Immature natural killer cell (primary cell): ENCODE measurements at regions not wholly inside any gene's neighbourhood (a gene's known extent, or its start where the extent isn't known, plus 50 kb on each side); places are given as distances from the start of the nearest gene placed in this dataset.
A peak's percentile ranks its signal among the peaks of the same experiment; 100 is the strongest.

Experiments used
- DNase-seq, 3 donors: peaks; one replicate each; pipeline ENCODE4 v3.0.0; 2022; ENCODE audit warnings: mixed read lengths in 1 of 3
- H3K27ac Mint-ChIP-seq, 6 donors: one replicate each; pipeline ENCODE4 v1.8.0; 2020; ENCODE audit warnings: mixed read lengths in 6 of 6, mild to moderate bottlenecking in 5 of 6, inconsistent platforms in 4 of 6, moderate library complexity in 3 of 6
- H3K27me3 Mint-ChIP-seq, 3 donors: one replicate each; pipeline ENCODE4 v1.8.0; 2020 to 2021; ENCODE audit warnings: low read depth in 3 of 3, mild to moderate bottlenecking in 3 of 3, mixed read lengths in 3 of 3, moderate library complexity in 3 of 3, inconsistent platforms in 1 of 3
- H3K36me3 Mint-ChIP-seq, 3 donors: one replicate each; pipeline ENCODE4 v1.8.0; 2020; ENCODE audit warnings: mixed read lengths in 3 of 3, inconsistent platforms in 2 of 3, mild to moderate bottlenecking in 2 of 3
- H3K4me1 Mint-ChIP-seq, 2 donors: one replicate each; pipeline ENCODE4 v1.8.0; 2020; ENCODE audit warnings: inconsistent platforms in 2 of 2, mild to moderate bottlenecking in 2 of 2, mixed read lengths in 2 of 2, moderate library complexity in 1 of 2
- H3K4me3 Mint-ChIP-seq, 5 donors: one replicate each; pipeline ENCODE4 v1.8.0; 2020; ENCODE audit warnings: mild to moderate bottlenecking in 5 of 5, mixed read lengths in 5 of 5, inconsistent platforms in 3 of 5, moderate library complexity in 3 of 5
- H3K9me3 Mint-ChIP-seq, 6 donors: one replicate each; pipeline ENCODE4 v1.8.0; 2020; ENCODE audit warnings: mild to moderate bottlenecking in 6 of 6, mixed read lengths in 6 of 6, inconsistent platforms in 4 of 6, moderate library complexity in 3 of 6

GRCh38 chr5:148921350-148921749 is 94.9 kb downstream of the ADRB2 start:
- DNase-seq = no peak
- H3K27me3 Mint-ChIP-seq = peaks cover 2 to 4% (median 3%) of the 10 kb centered on the region in 3 donors
- peaks cover 1 to 4% of the 10 kb centered on the region in 2 donors for H3K4me1 Mint-ChIP-seq
- no peak overlapping the region for H3K4me3 Mint-ChIP-seq
- peak overlapping the region in 1 of 6 donors; percentile 83 for H3K27ac Mint-ChIP-seq
- H3K36me3 Mint-ChIP-seq = peaks cover 0 to 4% (median 0%) of the 10 kb centered on the region in 3 donors
- H3K9me3 Mint-ChIP-seq = no peaks in the 10 kb centered on the region

DNA sequence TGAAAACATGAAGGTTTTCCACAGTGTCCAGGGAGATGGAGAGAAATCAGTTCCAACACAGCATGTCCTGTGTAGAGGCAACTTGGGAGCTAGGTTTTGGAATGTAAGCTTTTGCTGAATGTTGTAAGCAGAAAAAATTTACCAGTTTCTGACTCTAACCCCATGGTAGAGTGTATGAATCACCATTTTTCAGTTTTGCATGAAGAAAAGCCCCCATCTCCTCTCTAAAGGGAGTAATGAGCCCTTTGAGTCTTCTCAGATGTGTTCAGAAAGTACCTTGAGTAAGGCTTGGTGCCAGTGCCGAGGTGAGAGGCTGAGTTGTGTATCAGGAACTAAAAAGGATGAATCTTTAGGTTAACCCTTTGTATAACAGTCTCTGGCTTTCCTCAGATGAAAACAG is 96.2 kb downstream of the ADRB2 start:
- peaks cover 2 to 4% (median 3%) of the 10 kb centered on the region in 3 donors for H3K27me3 Mint-ChIP-seq
- H3K4me1 Mint-ChIP-seq = peaks cover 1 to 4% of the 10 kb centered on the region in 2 donors
- no peaks in the 10 kb centered on the region for H3K9me3 Mint-ChIP-seq
- no peak overlapping the region for H3K4me3 Mint-ChIP-seq
- H3K36me3 Mint-ChIP-seq = peaks cover 0 to 4% (median under 1%) of the 10 kb centered on the region in 3 donors
- H3K27ac Mint-ChIP-seq = no peak overlapping the region
- no peak for DNase-seq

- peaks cover 1 to 4% of the 10 kb centered on the region in 2 donors for H3K4me1 Mint-ChIP-seq
- no peak for DNase-seq
- peaks cover 2 to 4% (median 3%) of the 10 kb centered on the region in 3 donors for H3K27me3 Mint-ChIP-seq
- no peaks in the 10 kb centered on the region for H3K9me3 Mint-ChIP-seq
- H3K27ac Mint-ChIP-seq = no peak overlapping the region
- H3K36me3 Mint-ChIP-seq = peaks cover 0 to 4% (median 0%) of the 10 kb centered on the region in 3 donors
- no peak overlapping the region for H3K4me3 Mint-ChIP-seq
These were observed 96.6 kb downstream of the ADRB2 start for GRCh38 chr5:148923023-148923422.

- no peak for DNase-seq
- Mint-ChIP-seq H3K27me3 (peaks cover 0 to 4% (median 0%) of the 10 kb centered on the region in 3 donors), H3K4me1 (peaks cover 1 to 4% of the 10 kb centered on the region in 2 donors), H3K9me3 (no peaks in the 10 kb centered on the region), H3K4me3 (no peak overlapping the region), H3K36me3 (peaks cover 0 to 4% (median 0%) of the 10 kb centered on the region in 3 donors), H3K27ac (no peak overlapping the region)
These were observed 98.4 kb downstream of the ADRB2 start for GRCh38 chr5:148924817-148925216.

GRCh38 chr5:148926207-148926606 is 99.8 kb downstream of the ADRB2 start:
- Mint-ChIP-seq H3K36me3 (peaks cover 0 to 4% (median 0%) of the 10 kb centered on the region in 3 donors), H3K4me3 (no peak overlapping the region), H3K4me1 (peaks cover 0 to 1% of the 10 kb centered on the region in 2 donors), H3K9me3 (no peaks in the 10 kb centered on the region), H3K27me3 (peaks cover 0 to 2% (median 0%) of the 10 kb centered on the region in 3 donors), H3K27ac (no peak overlapping the region)
- no peak for DNase-seq

DNA sequence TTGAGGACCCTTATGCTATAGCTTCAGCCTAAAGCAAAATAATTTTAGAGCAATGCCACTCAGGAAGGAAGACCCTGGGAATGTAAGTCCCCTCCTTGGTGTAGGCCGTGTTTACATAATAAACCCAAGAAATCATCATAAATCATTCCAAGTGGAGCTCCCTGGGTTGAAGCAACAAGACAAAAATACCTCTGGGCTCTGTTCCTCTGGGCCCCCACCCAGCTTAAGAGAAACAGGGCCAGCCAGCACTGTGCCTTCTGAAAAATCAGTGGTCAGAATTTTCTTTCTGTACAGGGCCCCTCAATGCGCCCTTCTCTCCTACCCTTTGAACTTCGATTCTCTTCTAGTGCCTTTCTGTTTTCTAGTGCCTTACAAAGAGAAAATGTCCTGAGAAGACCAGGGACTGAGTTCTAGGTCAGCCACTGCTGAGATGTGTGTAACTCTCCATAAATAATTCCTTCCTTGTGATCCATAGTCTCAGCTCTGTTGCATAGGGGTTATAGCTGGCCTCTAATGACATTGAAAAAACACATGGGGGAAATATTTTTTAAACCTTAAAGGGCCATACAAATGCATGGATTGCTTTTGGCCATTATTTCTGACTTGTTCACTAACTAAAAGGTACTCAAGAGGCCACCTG is 101.0 kb downstream of the ADRB2 start:
- Mint-ChIP-seq H3K9me3 (no peaks in the 10 kb centered on the region), H3K4me1 (no peaks in the 10 kb centered on the region), H3K27ac (no peak overlapping the region), H3K27me3 (no peaks in the 10 kb centered on the region), H3K4me3 (no peak overlapping the region), H3K36me3 (peaks cover 0 to 4% (median 0%) of the 10 kb centered on the region in 3 donors)
- DNase-seq = no peak

GRCh38 chr5:148928141-148928540 is 101.7 kb downstream of the ADRB2 start:
- Mint-ChIP-seq H3K36me3 (peaks cover 0 to 4% (median 0%) of the 10 kb centered on the region in 3 donors), H3K27ac (no peak overlapping the region), H3K4me3 (no peak overlapping the region), H3K9me3 (no peaks in the 10 kb centered on the region), H3K4me1 (no peaks in the 10 kb centered on the region), H3K27me3 (peaks cover 0 to 2% (median 0%) of the 10 kb centered on the region in 3 donors)
- DNase-seq = no peak

GRCh38 chr5:148931453-148932057 is 105.1 kb downstream of the ADRB2 start:
- peaks cover 0 to 9% (median 0%) of the 10 kb centered on the region in 3 donors for H3K36me3 Mint-ChIP-seq
- peaks cover 0 to 2% (median 0%) of the 10 kb centered on the region in 3 donors for H3K27me3 Mint-ChIP-seq
- H3K9me3 Mint-ChIP-seq = no peaks in the 10 kb centered on the region
- no peak for DNase-seq
- H3K4me3 Mint-ChIP-seq = no peak overlapping the region
- no peaks in the 10 kb centered on the region for H3K4me1 Mint-ChIP-seq
- peak overlapping the region in 1 of 6 donors; percentile 22 for H3K27ac Mint-ChIP-seq

DNA sequence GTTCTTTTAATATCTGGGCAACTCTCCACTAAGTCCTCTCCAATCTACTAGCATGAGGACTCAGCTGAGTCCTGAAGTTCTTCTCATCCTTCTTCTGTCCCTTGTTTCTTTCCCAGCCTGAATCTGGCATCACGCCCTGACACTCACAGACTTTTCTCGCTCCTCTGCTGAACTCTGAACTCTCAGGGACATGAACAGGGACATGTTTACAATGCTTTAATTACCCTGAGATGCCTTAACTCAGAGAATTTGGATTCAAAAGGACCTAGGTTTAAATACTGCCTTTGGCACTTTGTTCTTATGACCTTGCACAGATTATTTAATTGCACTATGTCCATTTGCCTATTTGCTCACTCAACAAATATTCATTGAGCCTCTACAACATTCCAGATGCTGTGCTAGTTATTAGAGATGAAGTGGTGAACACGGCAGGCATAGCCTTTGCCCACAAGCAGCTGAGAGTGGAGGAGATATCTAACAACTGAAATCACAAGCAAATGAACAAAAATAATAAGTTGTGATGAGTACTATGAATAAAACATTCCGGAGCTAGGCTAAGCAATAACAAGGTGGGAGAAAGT is 106.0 kb downstream of the ADRB2 start:
- Mint-ChIP-seq H3K4me3 (no peak overlapping the region), H3K9me3 (no peaks in the 10 kb centered on the region), H3K27me3 (peaks cover 0 to 2% (median 0%) of the 10 kb centered on the region in 3 donors), H3K27ac (peak overlapping the region in 1 of 6 donors; percentile 4), H3K36me3 (peaks cover 0 to 6% (median 0%) of the 10 kb centered on the region in 3 donors), H3K4me1 (no peaks in the 10 kb centered on the region)
- no peak for DNase-seq

DNA sequence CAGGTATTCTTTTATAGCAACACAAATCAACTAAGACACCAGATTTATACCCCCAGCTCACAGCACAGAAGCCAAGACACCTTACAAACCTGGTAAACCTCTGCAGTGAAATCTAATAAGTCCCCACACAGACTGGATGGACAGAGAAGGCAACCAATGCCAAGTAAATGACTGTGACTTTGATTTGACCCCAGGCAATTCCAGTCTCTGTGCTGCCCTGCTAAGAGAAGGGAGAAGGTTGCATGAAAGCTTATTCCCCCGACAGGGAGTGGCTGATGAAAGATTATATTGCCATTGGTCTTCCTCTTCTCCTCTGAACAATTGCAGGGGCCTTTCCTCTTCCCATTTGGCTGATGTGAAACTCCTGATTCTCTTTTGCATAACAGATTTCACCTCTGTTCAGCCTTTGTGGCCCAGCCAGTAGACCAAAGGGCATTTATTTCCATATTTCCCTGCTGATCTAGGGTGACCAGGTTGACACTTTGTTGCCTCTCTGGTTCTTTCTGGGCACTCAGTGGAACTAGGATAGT is 107.6 kb downstream of the ADRB2 start:
- H3K27me3 Mint-ChIP-seq = peaks cover 2 to 3% (median 2%) of the 10 kb centered on the region in 3 donors
- H3K4me1 Mint-ChIP-seq = no peaks in the 10 kb centered on the region
- H3K4me3 Mint-ChIP-seq = no peak overlapping the region
- no peak overlapping the region for H3K27ac Mint-ChIP-seq
- H3K36me3 Mint-ChIP-seq = peaks cover 0 to 6% (median 0%) of the 10 kb centered on the region in 3 donors
- no peak for DNase-seq
- H3K9me3 Mint-ChIP-seq = no peaks in the 10 kb centered on the region

GRCh38 chr5:148934895-148935400 is 108.5 kb downstream of the ADRB2 start:
- Mint-ChIP-seq H3K9me3 (no peaks in the 10 kb centered on the region), H3K36me3 (peaks cover 0 to 6% (median 0%) of the 10 kb centered on the region in 3 donors), H3K4me3 (no peak overlapping the region), H3K4me1 (no peaks in the 10 kb centered on the region), H3K27me3 (peaks cover 2 to 3% (median 2%) of the 10 kb centered on the region in 3 donors), H3K27ac (no peak overlapping the region)
- DNase-seq = no peak

- H3K36me3 Mint-ChIP-seq = peaks cover 0 to 6% (median 0%) of the 10 kb centered on the region in 3 donors
- H3K9me3 Mint-ChIP-seq = no peaks in the 10 kb centered on the region
- H3K27me3 Mint-ChIP-seq = peaks cover 2 to 6% (median 4%) of the 10 kb centered on the region in 3 donors
- DNase-seq = no peak
- no peaks in the 10 kb centered on the region for H3K4me1 Mint-ChIP-seq
- H3K27ac Mint-ChIP-seq = no peak overlapping the region
- H3K4me3 Mint-ChIP-seq = no peak overlapping the region
These were observed 110.8 kb downstream of the ADRB2 start for GRCh38 chr5:148937239-148937638.

DNA sequence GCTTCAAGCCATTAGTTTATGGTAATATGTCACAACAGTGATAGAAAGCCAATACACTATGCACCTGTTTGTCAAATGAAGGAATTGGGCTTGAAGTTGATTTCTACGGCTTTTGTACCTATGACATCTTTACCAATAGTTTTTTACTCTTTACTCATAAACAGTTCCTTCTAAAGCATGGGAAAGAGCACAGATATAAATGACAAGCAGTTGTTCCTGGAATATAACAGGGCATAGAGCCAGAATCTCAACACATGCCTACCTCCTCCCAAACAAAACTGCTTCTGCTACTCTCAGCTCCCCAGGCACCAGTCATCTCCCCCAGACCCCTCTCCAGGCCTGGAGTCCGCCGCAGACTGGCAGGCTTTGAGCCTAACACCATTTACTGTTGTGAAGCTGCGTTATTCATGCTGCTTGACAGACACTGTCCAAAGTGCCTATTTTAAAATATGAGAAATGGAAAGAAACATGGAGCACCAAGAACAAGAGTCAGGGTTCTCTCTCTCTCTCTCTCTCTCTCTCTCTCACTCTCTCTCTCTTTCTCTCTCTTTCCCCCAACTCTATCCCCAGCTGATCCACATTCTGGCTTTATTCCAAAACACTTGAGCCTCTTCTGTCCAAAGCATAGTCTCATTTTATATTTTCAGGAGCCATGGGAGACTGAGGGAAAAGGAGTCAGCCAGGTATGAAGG is 111.6 kb downstream of the ADRB2 start:
- Mint-ChIP-seq H3K4me1 (no peaks in the 10 kb centered on the region), H3K27ac (peak overlapping the region in 2 of 6 donors; percentile 4 to 24), H3K4me3 (no peak overlapping the region), H3K27me3 (peaks cover 0 to 6% (median 4%) of the 10 kb centered on the region in 3 donors), H3K9me3 (no peaks in the 10 kb centered on the region), H3K36me3 (peaks cover 0 to 6% (median 0%) of the 10 kb centered on the region in 3 donors)
- no peak for DNase-seq
